A673 (cell line): ENCODE measurements at regions not wholly inside any gene's neighbourhood (a gene's known extent, or its start where the extent isn't known, plus 50 kb on each side); places are given as distances from the start of the nearest gene placed in this dataset.

ENCODE experiments used
- EZH2 ChIP-seq: fragments of 200-600 bp; sonication (generic); IDR thresholded peaks from 2 replicates; pipeline ENCODE4 v1.6.1; 2017; ENCODE audit warnings: borderline replicate concordance, low read depth, mild to moderate bottlenecking, mixed read lengths, antibody characterized with exemption, low read length; ENCODE audit not compliant: poor library complexity, severe bottlenecking
- TF ChIP-seq, protein P1 (sequence below): fragments of 300-800, 200-600 bp; sonication (generic); conservative IDR thresholded peaks from 2 replicates; pipeline ENCODE4 v1.5.1; 2017; ENCODE audit warnings: low read depth, mild to moderate bottlenecking, antibody characterized with exemption, low read length, moderate library complexity, mixed read lengths

DNA sequence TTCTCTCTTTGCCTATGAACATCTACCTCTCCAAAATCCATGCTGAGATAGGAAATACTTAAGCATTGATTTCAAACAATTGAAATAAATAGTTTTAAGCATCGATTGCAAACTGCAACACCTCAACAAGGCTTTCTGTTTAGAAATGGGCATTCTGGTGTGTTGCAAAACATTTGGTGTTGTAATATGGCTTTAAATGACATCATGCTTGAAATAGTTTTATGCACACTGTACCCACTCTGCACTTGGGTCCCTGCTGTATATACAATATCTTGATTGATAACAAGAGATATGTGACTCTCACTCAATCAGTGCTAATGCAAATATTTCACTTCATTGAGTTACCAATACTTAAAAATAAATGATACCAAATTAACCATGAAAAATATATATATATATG, 964.9 kb upstream of the GRIA3 start:
- TF ChIP-seq, protein P1, sequence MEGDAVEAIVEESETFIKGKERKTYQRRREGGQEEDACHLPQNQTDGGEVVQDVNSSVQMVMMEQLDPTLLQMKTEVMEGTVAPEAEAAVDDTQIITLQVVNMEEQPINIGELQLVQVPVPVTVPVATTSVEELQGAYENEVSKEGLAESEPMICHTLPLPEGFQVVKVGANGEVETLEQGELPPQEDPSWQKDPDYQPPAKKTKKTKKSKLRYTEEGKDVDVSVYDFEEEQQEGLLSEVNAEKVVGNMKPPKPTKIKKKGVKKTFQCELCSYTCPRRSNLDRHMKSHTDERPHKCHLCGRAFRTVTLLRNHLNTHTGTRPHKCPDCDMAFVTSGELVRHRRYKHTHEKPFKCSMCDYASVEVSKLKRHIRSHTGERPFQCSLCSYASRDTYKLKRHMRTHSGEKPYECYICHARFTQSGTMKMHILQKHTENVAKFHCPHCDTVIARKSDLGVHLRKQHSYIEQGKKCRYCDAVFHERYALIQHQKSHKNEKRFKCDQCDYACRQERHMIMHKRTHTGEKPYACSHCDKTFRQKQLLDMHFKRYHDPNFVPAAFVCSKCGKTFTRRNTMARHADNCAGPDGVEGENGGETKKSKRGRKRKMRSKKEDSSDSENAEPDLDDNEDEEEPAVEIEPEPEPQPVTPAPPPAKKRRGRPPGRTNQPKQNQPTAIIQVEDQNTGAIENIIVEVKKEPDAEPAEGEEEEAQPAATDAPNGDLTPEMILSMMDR = no peak
- no peak for TF ChIP-seq EZH2
